ENCODE measurements at regions not wholly inside any gene's neighbourhood (a gene's known extent, or its start where the extent isn't known, plus 50 kb on each side); places are given as distances from the start of the nearest gene placed in this dataset.
"Not testable (repeated sequence)": the region's sequence is repeated elsewhere in the genome, so short reads cannot be mapped to it uniquely, and the experiment has no call there.

GRCh38 chr1:161432091-161432490 is 64.4 kb upstream of the CFAP126 start:
- Histone ChIP-seq H3K27me3 (ENCODE audit: insufficient read depth) (peaks cover 18% of the 10 kb centered on the region; the same call in 1 of the 2 replicates), H3K9ac (no peak overlapping the region), H3K4me3 (ENCODE audit: low read depth in 2 of 2, low read length in 1 of 2) (no peak overlapping the region), H3F3A (replicated peaks; ENCODE audit: insufficient read depth) (peaks cover 8% of the 10 kb centered on the region), H3K27ac (ENCODE audit: low read depth in 2 of 2, low read length in 1 of 2) (no peak overlapping the region), H3K4me2 (no peak overlapping the region), H3K79me2 (ENCODE audit: insufficient read depth) (no peaks in the 10 kb centered on the region), H3K9me3 (no peaks in the 10 kb centered on the region), H2AFZ (ENCODE audit: low read depth) (no peak overlapping the region), H4K20me1 (ENCODE audit: insufficient read depth) (no peaks in the 10 kb centered on the region), H3K4me1 (ENCODE audit: control insufficient read depth in 1 of 2, insufficient read depth in 2 of 2, low read depth in 1 of 2, low read length in 1 of 2) (peaks cover 0 to 7% of the 10 kb centered on the region in 2 experiments; a peak in 2 of 4 replicates), H3K9me2 (no peaks in the 10 kb centered on the region), H3K36me3 (replicated peaks in 1 of 2; ENCODE audit: control insufficient read depth in 1 of 2, insufficient read depth in 2 of 2, low read length in 1 of 2) (no peaks in the 10 kb centered on the region)
- DNase-seq, result no peak
- ChIA-PET CTCF (interaction anchor here (1.3 kb wide), 1 partner anchor 8 kb away, joined by 4 read pairs; no protein-coding TSS in a partner anchor), POLR2A (no interaction called here)
- 49% methylated on average over 2 of the region's 2 CpGs for WGBS (ENCODE audit: low lambda C conversion rate)
- no peak for TF ChIP-seq MEF2A (IDR thresholded peaks at IDR 0.05; ENCODE audit: borderline replicate concordance, low read depth)
- TF ChIP-seq EZH2phosphoT487 (IDR thresholded peaks at IDR 0.05; ENCODE audit: borderline replicate concordance, low read depth), result no peak
- TF ChIP-seq POLR2AphosphoS5 (IDR thresholded peaks at IDR 0.05; ENCODE audit: low read depth, low read length), result no peak
- no peak for TF ChIP-seq EP300 (IDR thresholded peaks at IDR 0.05; ENCODE audit: borderline replicate concordance in 1 of 2, low read depth in 1 of 2, low read length in 1 of 2)
- TF ChIP-seq SMC3 (IDR thresholded peaks at IDR 0.05; ENCODE audit: low read depth, low read length), result no peak
- TF ChIP-seq MXI1 (IDR thresholded peaks at IDR 0.05; ENCODE audit: low read depth, low read length), result no peak
- no peak for TF ChIP-seq RAD21 (IDR thresholded peaks at IDR 0.05; ENCODE audit: low read length)
- no peak for TF ChIP-seq JUND (IDR thresholded peaks at IDR 0.05)
- no peak for TF ChIP-seq TAF1 (IDR thresholded peaks at IDR 0.05; ENCODE audit: borderline replicate concordance, low read depth, low read length)
- TF ChIP-seq GABPA (IDR thresholded peaks at IDR 0.05; ENCODE audit: low read depth), result no peak
- TF ChIP-seq REST (IDR thresholded peaks at IDR 0.05; ENCODE audit: low read depth, low read length), result no peak

- H3F3A ChIP-seq (replicated peaks; ENCODE audit: insufficient read depth), result peaks cover 8% of the 10 kb centered on the region
- 1% methylated on average over 18 of the region's 18 CpGs for WGBS (ENCODE audit: low lambda C conversion rate)
- H4K20me1 ChIP-seq (ENCODE audit: insufficient read depth), result no peaks in the 10 kb centered on the region
- no peak overlapping the region for H2AFZ ChIP-seq (ENCODE audit: low read depth)
- H3K27me3 ChIP-seq (ENCODE audit: insufficient read depth), result peaks cover 9% of the 10 kb centered on the region; the same call in 1 of the 2 replicates
- H3K27ac ChIP-seq (ENCODE audit: low read depth in 2 of 2, low read length in 1 of 2), result no peak overlapping the region
- peak; percentile 36 for DNase-seq
- H3K4me2 ChIP-seq, result peak overlapping the region; percentile 40
- no peaks in the 10 kb centered on the region for H3K36me3 ChIP-seq (replicated peaks in 1 of 2; ENCODE audit: control insufficient read depth in 1 of 2, insufficient read depth in 2 of 2, low read length in 1 of 2)
- H3K79me2 ChIP-seq (ENCODE audit: insufficient read depth), result no peaks in the 10 kb centered on the region
- ChIA-PET CTCF (interaction anchor here (2.9 kb wide), 1 partner anchor 12 kb away, joined by 18 read pairs; no protein-coding TSS in a partner anchor), POLR2A (no interaction called here)
- peak; percentile 76; the same call in 1 of the 2 replicates for TF ChIP-seq FOSL2 (IDR thresholded peaks at IDR 0.05; ENCODE audit: borderline replicate concordance, low read depth)
- no peak for TF ChIP-seq ELF1 (IDR thresholded peaks at IDR 0.05)
- TF ChIP-seq GABPA (IDR thresholded peaks at IDR 0.05; ENCODE audit: low read depth), result no peak
- peak; percentile 34; the same call in 1 of the 2 replicates for TF ChIP-seq GATA2 (CRISPR knock-in tag; IDR thresholded peaks at IDR 0.05)
- no peak for TF ChIP-seq CTCF (IDR thresholded peaks at IDR 0.05)
- peak; percentile 86 for TF ChIP-seq TEAD4 (IDR thresholded peaks at IDR 0.05; ENCODE audit: borderline replicate concordance, insufficient read depth)
- H3K4me3 ChIP-seq (ENCODE audit: low read depth in 2 of 2, low read length in 1 of 2), result peak overlapping the region; percentile 41 to 45
- H3K9ac ChIP-seq, result no peak overlapping the region
- no peaks in the 10 kb centered on the region for H3K9me2 ChIP-seq
- H3K9me3 ChIP-seq, result no peaks in the 10 kb centered on the region
- peaks cover 0 to 7% of the 10 kb centered on the region in 2 experiments; a peak in 2 of 4 replicates for H3K4me1 ChIP-seq (ENCODE audit: control insufficient read depth in 1 of 2, insufficient read depth in 2 of 2, low read depth in 1 of 2, low read length in 1 of 2)
These were observed 60.2 kb upstream of the CFAP126 start for GRCh38 chr1:161427733-161428516.

GRCh38 chr1:161422914-161423313 is 55.2 kb upstream of the CFAP126 start:
- DNase-seq; CTCF ChIA-PET; H3K27me3 ChIP-seq (ENCODE audit: insufficient read depth); H3K9me3 ChIP-seq; H3K9me2 ChIP-seq; H3K4me2 ChIP-seq; H2AFZ ChIP-seq (ENCODE audit: low read depth); H4K20me1 ChIP-seq (ENCODE audit: insufficient read depth); H3K4me3 ChIP-seq (ENCODE audit: low read depth in 2 of 2, low read length in 1 of 2); H3K4me1 ChIP-seq (ENCODE audit: control insufficient read depth in 1 of 2, insufficient read depth in 2 of 2, low read depth in 1 of 2, low read length in 1 of 2); H3F3A ChIP-seq (replicated peaks; ENCODE audit: insufficient read depth); H3K36me3 ChIP-seq (replicated peaks in 1 of 2; ENCODE audit: control insufficient read depth in 1 of 2, insufficient read depth in 2 of 2, low read length in 1 of 2); H3K9ac ChIP-seq; POLR2A ChIA-PET; H3K79me2 ChIP-seq (ENCODE audit: insufficient read depth); H3K27ac ChIP-seq (ENCODE audit: low read depth in 2 of 2, low read length in 1 of 2): not testable (repeated sequence)
- no CpG with 5 or more reads among the region's 33 CpGs for whole genome bisulfite sequencing (ENCODE audit: low lambda C conversion rate)

All from SK-N-SH (cell line).